Endothelial cell (in vitro differentiated cells): ENCODE measurements at regions not wholly inside any gene's neighbourhood (a gene's known extent, or its start where the extent isn't known, plus 50 kb on each side); places are given as distances from the start of the nearest gene placed in this dataset.

Experiments used
- DNase-seq: peaks from one replicate; pipeline ENCODE4 v3.0.0; 2021; ENCODE audit warnings: low spot score
- H3K27ac Mint-ChIP-seq: one replicate; pipeline ENCODE4 v1.8.0; 2021; ENCODE audit warnings: mixed read lengths, inconsistent platforms; ENCODE audit not compliant: unreplicated experiment
- H3K27me3 Mint-ChIP-seq: one replicate; pipeline ENCODE4 v1.8.0; 2021; ENCODE audit warnings: mild to moderate bottlenecking, moderate library complexity, mixed read lengths, inconsistent platforms; ENCODE audit not compliant: unreplicated experiment
- H3K36me3 Mint-ChIP-seq: one replicate; pipeline ENCODE4 v1.8.0; 2021; ENCODE audit warnings: mild to moderate bottlenecking, low read depth, mixed read lengths, inconsistent platforms; ENCODE audit not compliant: unreplicated experiment
- H3K4me1 Mint-ChIP-seq: one replicate; pipeline ENCODE4 v1.8.0; 2021; ENCODE audit warnings: mild to moderate bottlenecking, mixed read lengths, inconsistent platforms; ENCODE audit not compliant: unreplicated experiment
- H3K4me3 Mint-ChIP-seq: one replicate; pipeline ENCODE4 v1.8.0; 2021; ENCODE audit warnings: mild to moderate bottlenecking, mixed read lengths, inconsistent platforms; ENCODE audit not compliant: unreplicated experiment
- H3K9me3 Mint-ChIP-seq: one replicate; pipeline ENCODE4 v1.8.0; 2021; ENCODE audit warnings: mixed read lengths, inconsistent platforms; ENCODE audit not compliant: unreplicated experiment
- CTCF ChIP-seq: fragments of 200-600 bp; sonication (generic); IDR thresholded peaks from one replicate; pipeline ENCODE4 v1.5.0; 2021; ENCODE audit warnings: antibody characterized with exemption; ENCODE audit not compliant: unreplicated experiment

GRCh38 chr2:145007960-145008263 lies 488.0 kb upstream of the ZEB2 start:
- no peaks in the 10 kb centered on the region for H3K27me3 Mint-ChIP-seq
- H3K36me3 Mint-ChIP-seq, result no peaks in the 10 kb centered on the region
- no peak overlapping the region for H3K27ac Mint-ChIP-seq
- no peaks in the 10 kb centered on the region for H3K9me3 Mint-ChIP-seq
- H3K4me1 Mint-ChIP-seq, result no peaks in the 10 kb centered on the region
- DNase-seq, result no peak
- TF ChIP-seq CTCF, result no peak
- H3K4me3 Mint-ChIP-seq, result no peak overlapping the region

- Mint-ChIP-seq H3K27ac (no peak overlapping the region), H3K27me3 (no peaks in the 10 kb centered on the region), H3K4me1 (no peaks in the 10 kb centered on the region), H3K36me3 (no peaks in the 10 kb centered on the region), H3K9me3 (no peaks in the 10 kb centered on the region), H3K4me3 (no peak overlapping the region)
- no peak for DNase-seq
- TF ChIP-seq CTCF, result no peak
Measured at GRCh38 chr2:145007093-145007959, 487.4 kb upstream of the ZEB2 start.

GRCh38 chr2:145002624-145003023 lies 482.7 kb upstream of the ZEB2 start:
- H3K9me3 Mint-ChIP-seq, result no peaks in the 10 kb centered on the region
- H3K27me3 Mint-ChIP-seq, result no peaks in the 10 kb centered on the region
- H3K27ac Mint-ChIP-seq, result no peak overlapping the region
- no peak for DNase-seq
- no peak overlapping the region for H3K4me3 Mint-ChIP-seq
- TF ChIP-seq CTCF, result no peak
- H3K4me1 Mint-ChIP-seq, result no peaks in the 10 kb centered on the region
- H3K36me3 Mint-ChIP-seq, result no peaks in the 10 kb centered on the region

GRCh38 chr2:145000376-145000775 lies 480.5 kb upstream of the ZEB2 start:
- no peaks in the 10 kb centered on the region for H3K9me3 Mint-ChIP-seq
- TF ChIP-seq CTCF, result no peak
- no peaks in the 10 kb centered on the region for H3K27me3 Mint-ChIP-seq
- H3K4me1 Mint-ChIP-seq, result no peaks in the 10 kb centered on the region
- no peak for DNase-seq
- H3K27ac Mint-ChIP-seq, result no peak overlapping the region
- no peak overlapping the region for H3K4me3 Mint-ChIP-seq
- H3K36me3 Mint-ChIP-seq, result no peaks in the 10 kb centered on the region

GRCh38 chr2:144999936-145000335 lies 480.0 kb upstream of the ZEB2 start:
- no peaks in the 10 kb centered on the region for H3K27me3 Mint-ChIP-seq
- H3K9me3 Mint-ChIP-seq, result no peaks in the 10 kb centered on the region
- H3K4me1 Mint-ChIP-seq, result no peaks in the 10 kb centered on the region
- no peak overlapping the region for H3K4me3 Mint-ChIP-seq
- no peak for TF ChIP-seq CTCF
- no peaks in the 10 kb centered on the region for H3K36me3 Mint-ChIP-seq
- DNase-seq, result no peak
- H3K27ac Mint-ChIP-seq, result no peak overlapping the region
